ENCODE measurements at regions not wholly inside any gene's neighbourhood (a gene's known extent, or its start where the extent isn't known, plus 50 kb on each side); places are given as distances from the start of the nearest gene placed in this dataset.
"Not testable (repeated sequence)": the region's sequence is repeated elsewhere in the genome, so short reads cannot be mapped to it uniquely, and the experiment has no call there.

DNA sequence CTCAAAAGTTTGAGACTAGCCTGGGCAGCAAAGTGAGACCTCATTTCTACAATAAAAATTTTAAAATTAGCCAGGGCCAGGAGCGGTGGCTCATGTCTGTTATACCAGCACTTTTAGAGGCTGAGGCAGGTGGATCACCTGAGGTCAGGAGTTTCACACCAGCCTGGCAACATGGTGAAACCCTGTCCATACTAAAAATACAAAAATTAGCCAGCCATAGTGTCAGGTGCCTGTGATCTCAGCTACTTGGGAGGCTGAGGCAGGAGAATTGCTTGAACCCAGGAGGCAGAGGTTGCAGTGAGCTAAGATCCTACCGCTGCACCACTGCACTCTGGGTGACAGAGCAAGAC is 85.1 kb upstream of the MAP4 start:
- DNase-seq = not testable (repeated sequence)

DNA sequence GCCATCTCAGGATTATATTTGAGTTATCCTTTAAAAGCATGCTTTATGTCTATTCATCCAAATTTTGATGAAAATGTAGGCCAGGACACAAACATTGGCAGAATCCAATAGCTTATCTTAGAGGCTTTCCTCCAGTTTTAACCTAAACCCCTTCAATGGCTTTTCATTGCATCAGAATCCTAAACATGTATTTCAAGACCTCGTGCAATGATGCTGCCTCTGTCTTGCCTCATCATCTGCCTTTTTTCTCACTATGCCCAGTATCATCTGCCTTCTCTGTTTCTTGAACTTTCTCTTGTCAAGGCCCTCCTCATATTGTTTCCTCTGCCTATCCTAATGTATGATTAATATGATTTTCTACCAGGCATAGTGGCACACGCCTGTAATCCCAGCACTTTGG is 76.1 kb upstream of the MAP4 start:
- DNase-seq = no peak

DNA sequence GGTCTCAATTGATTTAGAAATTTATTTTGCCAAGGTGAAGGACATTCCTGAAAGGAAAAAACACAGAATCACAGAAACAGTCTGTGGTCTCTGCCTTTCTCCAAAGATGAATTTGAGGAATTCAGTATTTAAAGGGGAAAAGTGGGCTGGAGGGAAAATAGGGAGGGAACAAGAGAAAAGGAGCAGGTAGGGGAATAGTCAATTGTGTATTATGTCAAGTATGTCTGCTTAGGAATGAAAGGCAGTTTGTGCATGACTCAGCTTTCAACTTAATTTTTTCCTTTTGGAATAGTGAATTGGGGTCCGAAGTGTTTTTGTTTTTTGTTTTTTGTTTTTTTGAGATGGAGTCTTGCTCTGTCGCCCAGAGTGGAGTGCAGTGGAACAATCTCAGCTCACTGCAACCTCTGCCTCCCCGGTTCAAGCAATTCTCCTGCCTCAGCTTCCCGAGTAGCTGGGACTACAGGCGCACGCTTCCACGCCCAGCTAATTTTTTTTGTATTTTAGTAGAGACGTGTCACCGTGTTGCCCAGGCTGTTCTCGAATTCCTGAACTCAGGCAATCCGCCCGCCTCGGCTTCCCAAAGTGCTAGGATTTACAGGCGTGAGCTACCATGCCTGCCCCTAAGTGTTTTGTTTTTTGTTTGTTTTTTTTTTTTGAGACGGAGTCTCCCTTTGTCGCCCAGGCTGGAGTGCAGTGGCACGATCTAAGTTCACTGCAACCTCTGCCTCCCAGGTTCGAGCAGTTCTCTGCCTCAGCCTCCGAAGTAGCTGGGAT is 74.1 kb upstream of the MAP4 start:
- DNase-seq = no peak

DNA sequence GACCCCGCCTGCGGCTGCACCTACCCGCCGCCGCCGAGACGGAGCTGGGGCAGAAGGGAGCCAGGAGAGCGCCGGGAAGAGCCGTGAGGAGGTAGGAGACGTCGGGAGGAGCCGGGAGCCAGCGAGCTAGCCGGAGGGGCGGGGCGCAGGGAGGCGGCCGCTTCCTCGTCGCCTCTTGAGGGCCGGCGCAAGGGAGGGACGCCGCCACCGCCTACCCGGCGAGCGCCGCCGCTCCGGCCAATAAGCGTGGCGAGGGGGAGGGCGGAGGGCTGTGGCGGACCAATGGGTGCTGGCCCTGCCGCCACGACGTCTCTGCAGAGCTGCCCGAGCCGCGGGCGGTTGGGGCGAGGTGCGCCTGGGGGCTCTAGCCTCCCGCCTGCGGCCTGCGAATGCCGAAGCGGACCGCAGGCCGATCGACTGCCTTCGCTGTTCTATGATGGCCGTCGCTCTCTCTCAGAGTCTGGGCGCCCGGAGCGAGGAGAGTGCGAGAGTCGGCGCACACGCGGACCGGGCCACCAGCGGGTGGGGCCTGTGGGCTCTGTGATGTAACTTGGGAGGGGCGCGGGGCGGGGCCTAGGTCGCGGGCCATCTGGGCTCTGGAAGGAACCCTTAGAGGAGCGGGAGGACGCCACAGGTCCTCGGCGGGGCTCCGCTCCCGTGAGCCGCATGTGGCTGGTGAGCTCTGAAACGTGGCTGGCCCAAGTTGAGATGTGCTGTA is 72.7 kb upstream of the MAP4 start:
- peak; percentile 97 for DNase-seq

DNA sequence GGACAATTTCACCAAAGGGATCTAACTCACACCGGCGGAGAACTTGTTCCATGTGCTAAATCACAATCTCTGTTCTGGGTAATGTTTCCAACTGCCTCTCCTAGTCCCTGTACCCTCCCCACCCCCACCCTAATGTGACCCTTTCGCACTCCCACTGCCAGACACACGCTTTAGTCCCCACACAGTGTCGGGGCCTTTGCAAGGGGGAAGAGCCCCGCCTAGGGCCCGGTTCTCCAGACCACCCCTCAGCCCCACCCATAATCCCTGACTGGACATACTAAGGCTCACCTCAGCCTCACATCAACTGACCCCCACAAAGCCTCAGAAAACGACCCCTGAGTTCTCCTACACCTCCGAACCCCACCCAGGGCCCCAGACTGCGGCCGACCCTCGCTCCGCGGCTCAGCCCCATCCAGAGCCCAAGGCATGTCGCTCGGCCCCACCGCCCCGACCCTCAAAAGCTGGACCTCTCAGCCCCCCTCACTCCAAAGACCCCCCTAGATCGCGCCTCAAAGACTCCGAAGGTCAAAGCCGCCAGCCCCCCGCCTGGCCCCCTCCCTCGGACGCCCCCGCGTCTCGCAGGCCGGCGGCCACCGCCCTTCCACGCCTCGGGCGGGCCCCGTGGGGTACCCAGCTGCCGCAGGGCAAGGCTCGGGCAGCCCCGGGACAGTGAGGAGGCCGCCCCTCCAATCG is 72.0 kb upstream of the MAP4 start:
- DNase-seq = peak; percentile 37

DNA sequence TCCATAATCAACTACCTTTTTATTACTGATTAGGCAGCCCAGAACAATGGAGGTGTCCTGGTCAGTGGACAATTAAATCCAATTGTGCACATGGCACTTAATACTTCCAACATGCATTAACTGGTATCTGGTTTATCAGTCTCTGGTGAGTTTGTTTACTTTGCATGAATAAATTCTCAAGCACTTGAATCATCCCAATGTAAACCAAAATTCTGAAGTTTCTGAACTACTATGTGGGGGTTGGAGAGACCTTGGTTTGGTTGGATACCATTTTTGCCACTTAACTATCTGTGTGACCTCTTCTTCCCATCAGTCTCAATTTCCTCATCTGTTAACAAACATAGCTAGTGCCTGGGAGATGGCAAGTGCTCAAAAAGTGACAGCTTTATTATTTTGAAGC is 70.5 kb upstream of the MAP4 start:
- no peak for DNase-seq

DNA sequence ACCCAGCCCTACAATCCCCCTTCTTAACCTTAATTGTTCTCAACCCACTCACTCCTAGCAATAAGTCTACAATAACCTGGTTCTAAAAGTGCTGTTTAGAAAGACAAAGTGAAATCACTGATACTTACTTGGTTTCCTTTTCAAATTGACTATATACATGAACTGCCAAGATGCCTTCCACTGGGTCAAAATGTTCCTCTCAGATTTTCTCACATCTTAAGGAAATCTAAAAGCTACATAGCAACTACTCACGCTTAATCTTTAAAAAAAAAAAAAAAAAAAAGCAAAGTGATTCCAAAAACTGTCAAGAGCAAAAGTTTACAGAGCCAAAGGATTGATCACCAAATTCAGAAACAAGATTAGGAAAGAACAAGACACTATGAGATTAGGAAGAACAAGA is 68.7 kb upstream of the MAP4 start:
- DNase-seq = no peak

DNA sequence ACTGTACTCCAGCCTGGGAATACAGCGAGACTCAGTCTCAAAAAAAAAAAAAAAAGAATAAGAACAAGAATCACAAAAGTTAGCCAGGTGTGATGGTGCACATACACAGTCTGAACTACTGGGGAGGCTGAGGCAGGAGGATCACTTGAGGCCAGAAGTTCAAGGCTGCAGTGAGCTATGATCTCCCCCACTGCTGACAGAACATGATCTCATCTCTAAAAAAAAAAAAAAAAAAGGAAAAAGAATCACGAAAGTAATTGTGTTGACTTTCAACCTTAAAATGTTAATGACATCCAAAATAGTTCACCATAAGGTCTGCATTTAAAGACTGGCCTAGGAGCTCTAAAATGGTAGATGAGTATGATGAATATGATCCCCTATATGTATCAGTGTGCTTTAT is 68.0 kb upstream of the MAP4 start:
- no peak for DNase-seq

DNA sequence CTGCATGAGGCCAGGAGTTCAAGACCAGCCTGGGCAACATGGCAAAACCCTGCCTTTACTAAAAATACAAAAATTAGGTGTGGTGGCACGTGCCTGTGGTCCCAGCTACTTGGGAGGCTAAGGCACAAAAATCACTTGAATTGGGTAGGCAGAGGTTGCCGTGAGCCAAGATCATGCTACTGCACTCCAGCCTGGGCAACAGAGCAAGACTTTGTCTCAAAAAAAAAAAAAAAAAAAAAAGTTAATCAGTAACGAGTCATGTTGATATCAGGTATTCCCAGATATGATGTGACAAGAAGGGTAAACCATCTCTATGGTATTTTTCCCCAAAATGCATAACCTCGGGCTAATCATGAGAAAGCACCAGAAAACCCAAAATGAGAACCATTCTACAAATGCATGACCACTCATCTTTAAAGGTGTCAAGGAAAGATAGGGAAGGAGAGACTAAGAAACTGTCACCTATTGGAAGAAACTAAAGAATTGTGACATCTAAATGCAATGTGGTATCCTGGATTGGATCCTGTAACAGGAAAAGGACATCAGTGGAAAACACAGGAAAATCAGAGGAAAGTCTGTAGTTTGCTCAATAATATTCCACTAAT is 66.5 kb upstream of the MAP4 start:
- DNase-seq = no peak

DNA sequence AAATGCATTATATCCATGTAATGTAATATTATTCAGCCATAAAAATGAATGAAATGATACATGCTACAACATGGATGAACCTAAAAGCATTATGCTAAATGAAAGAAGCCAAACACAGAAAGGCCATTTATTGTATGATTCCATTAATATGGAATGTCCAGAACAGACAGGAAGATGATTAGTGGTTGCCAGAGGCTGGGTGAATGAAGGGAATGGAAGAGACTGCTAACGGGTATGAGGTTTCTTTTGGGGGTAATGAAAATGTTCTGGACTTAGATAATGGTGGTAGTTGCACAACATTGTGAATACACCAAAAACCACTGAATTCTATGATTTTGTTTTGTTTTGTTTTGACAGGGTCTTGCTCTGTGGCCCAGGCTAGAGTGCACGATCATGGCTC is 61.6 kb upstream of the MAP4 start:
- DNase-seq = no peak

DNA sequence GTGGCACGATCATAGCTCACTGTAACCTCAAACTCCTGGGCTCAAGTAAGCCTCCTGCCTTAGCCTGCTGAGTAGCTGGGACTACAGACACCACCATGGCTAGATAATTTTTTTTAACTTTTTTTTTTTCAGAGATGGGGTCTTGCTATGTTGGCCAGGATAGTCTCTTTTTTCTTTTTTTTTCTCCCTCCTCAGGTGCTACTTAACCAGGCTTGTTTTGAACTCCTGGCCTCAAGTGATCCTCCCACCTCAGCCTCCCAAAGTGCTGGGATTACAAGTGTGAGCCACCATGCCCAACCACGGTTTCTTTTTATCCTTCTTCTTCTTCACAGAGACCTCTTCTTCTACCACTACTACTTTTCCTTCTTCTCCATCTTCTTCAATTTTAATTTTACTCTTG is 53.8 kb upstream of the MAP4 start:
- DNase-seq = no peak

DNA sequence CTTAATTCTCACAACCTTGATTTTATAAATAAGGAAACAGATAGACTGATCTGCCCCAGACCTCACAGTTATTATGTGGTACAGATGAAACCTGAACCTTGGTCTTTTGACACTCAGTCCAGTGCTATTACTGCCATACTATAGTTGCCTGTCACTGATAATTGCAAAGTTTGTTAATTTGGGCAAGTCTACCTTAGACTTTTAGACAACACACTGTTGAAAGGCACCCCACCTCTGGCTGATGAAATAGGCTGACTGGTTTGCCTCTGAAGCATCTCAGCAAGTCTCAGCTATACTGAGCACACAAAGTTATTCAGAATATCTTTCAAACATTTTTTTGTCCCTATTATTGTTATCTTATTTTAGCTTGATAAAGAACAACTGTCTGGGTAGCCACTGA is 53.1 kb upstream of the MAP4 start:
- no peak for DNase-seq

DNA sequence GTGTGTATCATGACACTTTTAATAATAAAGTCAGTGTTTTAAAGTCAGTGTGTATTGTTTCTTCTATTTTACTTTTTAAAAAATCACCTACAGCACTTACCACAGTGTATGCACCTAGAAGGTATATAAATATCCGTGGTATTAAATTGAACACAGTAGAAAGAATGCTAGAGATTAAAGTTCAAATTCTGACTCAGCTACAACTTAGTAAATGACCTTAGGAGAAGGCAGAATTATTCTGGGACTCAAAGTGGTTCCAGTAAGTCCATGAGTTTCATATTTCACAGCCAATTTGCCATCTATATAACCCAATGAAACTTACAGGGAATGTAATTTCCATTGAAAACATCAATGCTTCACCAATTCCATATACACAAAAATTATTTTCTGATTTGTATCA is 52.7 kb upstream of the MAP4 start:
- no peak for DNase-seq

DNA sequence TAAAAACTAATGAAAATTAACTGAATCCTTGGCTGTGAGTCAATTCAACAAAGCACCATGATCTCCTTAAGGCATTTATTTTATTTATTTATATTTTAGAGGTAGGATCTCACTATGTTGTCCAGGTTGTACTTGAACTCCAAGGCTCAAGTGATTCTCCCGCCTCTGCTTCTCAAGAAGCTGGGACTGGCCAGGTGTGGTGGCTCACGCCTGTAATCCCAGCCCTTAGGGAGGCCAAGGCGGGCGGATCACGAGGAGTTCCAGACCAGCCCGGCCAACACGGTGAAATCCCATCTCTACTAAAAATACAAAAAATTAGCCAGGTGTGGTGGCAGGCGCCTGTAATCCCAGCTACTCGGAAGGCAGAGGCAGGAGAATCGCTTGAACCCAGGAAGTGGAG is 52.1 kb upstream of the MAP4 start:
- not testable (repeated sequence) for DNase-seq

DNA sequence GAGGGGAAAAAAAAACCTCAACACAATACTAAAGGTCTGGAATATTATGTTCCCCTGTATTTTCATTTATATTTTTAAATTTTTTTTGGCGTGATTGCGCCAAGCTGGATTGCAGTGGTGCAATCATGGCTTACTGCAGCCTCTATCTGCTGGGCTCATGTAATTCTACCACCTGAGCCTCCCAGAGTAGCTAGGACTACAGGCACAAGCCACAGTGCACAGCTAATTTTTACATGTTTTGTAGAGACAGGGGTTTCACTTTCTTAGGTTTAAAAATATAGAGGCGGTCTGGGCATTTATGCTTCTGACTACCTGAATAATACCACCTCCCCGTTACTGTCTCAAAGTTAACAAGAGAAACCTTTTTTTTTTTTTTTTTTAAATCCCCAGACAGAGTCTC is 51.1 kb upstream of the MAP4 start:
- no peak for DNase-seq
